Neural progenitor cell (in vitro differentiated cells): ENCODE measurements at regions not wholly inside any gene's neighbourhood (a gene's known extent, or its start where the extent isn't known, plus 50 kb on each side); places are given as distances from the start of the nearest gene placed in this dataset.

Experiments used
- EZH2 ChIP-seq: fragments of 200-600 bp; sonication (generic); IDR thresholded peaks from 2 replicates; pipeline ENCODE4 v1.6.1; 2017; ENCODE audit warnings: antibody characterized with exemption, mild to moderate bottlenecking, moderate library complexity
- EZH2phosphoT487 ChIP-seq: fragments of 200-600 bp; sonication (generic); IDR thresholded peaks from 2 replicates; pipeline ENCODE4 v1.6.1; 2017; ENCODE audit warnings: antibody characterized with exemption
- TF ChIP-seq, protein P1 (sequence below): fragments of 200-600 bp; sonication (generic); IDR thresholded peaks from 2 replicates; pipeline ENCODE4 v1.5.1; 2017; ENCODE audit warnings: antibody characterized with exemption, mild to moderate bottlenecking

DNA sequence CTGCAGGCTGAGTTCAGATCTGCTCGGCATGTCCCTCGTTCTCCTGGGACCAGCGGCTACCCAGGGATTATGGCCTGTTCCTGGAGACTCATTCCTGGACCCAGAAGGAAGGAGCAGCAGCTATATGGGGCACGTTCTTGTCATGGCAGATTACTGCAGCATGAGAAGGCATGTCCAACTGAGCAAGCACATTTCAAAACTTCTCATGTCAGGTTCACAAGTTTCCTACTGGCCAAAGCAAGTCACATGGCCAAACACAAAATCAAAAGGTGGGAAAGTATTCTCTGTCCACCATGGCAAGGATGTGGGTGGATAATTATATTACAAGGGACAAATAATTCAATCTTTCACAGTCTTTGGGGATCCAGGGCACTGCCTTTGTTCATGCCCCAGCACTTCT, 71.9 kb upstream of the C15orf39 start:
- TF ChIP-seq, protein P1, sequence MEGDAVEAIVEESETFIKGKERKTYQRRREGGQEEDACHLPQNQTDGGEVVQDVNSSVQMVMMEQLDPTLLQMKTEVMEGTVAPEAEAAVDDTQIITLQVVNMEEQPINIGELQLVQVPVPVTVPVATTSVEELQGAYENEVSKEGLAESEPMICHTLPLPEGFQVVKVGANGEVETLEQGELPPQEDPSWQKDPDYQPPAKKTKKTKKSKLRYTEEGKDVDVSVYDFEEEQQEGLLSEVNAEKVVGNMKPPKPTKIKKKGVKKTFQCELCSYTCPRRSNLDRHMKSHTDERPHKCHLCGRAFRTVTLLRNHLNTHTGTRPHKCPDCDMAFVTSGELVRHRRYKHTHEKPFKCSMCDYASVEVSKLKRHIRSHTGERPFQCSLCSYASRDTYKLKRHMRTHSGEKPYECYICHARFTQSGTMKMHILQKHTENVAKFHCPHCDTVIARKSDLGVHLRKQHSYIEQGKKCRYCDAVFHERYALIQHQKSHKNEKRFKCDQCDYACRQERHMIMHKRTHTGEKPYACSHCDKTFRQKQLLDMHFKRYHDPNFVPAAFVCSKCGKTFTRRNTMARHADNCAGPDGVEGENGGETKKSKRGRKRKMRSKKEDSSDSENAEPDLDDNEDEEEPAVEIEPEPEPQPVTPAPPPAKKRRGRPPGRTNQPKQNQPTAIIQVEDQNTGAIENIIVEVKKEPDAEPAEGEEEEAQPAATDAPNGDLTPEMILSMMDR = no peak
- no peak for TF ChIP-seq EZH2
- TF ChIP-seq EZH2phosphoT487 = no peak
